T-helper 9 cell (primary cell): ENCODE measurements at regions not wholly inside any gene's neighbourhood (a gene's known extent, or its start where the extent isn't known, plus 50 kb on each side); places are given as distances from the start of the nearest gene placed in this dataset.
A peak's percentile ranks its signal among the peaks of the same experiment; 100 is the strongest.

Experiments used
- DNase-seq: peaks from one replicate; pipeline ENCODE4 v3.0.0-alpha.2; 2020

GRCh38 chr1:30400507-30400906 lies 322.9 kb downstream of the MATN1 start:
- no peak for DNase-seq

- no peak for DNase-seq
Measured at GRCh38 chr1:30399026-30399425, 324.4 kb downstream of the MATN1 start.

- no peak for DNase-seq
Measured at GRCh38 chr1:30397576-30397975, 325.8 kb downstream of the MATN1 start.

- DNase-seq: no peak
Measured at GRCh38 chr1:30395631-30396030, 327.8 kb downstream of the MATN1 start.

GRCh38 chr1:30388386-30388785 lies 335.0 kb downstream of the MATN1 start:
- no peak for DNase-seq

GRCh38 chr1:30386156-30386926 lies 337.0 kb downstream of the MATN1 start:
- DNase-seq: no peak

GRCh38 chr1:30385246-30385995 lies 338.0 kb downstream of the MATN1 start:
- DNase-seq: no peak

GRCh38 chr1:30384286-30385245 lies 338.8 kb downstream of the MATN1 start:
- no peak for DNase-seq

GRCh38 chr1:30383221-30383711 lies 340.1 kb downstream of the MATN1 start:
- DNase-seq: no peak

- DNase-seq: no peak
Measured at GRCh38 chr1:30382496-30382895, 340.9 kb downstream of the MATN1 start.

- DNase-seq: no peak
Measured at GRCh38 chr1:30381671-30382365, 341.6 kb downstream of the MATN1 start.

GRCh38 chr1:30381266-30381665 lies 342.1 kb downstream of the MATN1 start:
- no peak for DNase-seq

GRCh38 chr1:30380625-30380984 lies 342.8 kb downstream of the MATN1 start:
- DNase-seq: no peak

GRCh38 chr1:30379684-30380624 lies 343.4 kb downstream of the MATN1 start:
- peak; percentile 25 for DNase-seq

- no peak for DNase-seq
Measured at GRCh38 chr1:30378991-30379581, 344.3 kb downstream of the MATN1 start.

- no peak for DNase-seq
Measured at GRCh38 chr1:30378003-30378596, 345.3 kb downstream of the MATN1 start.

- no peak for DNase-seq
Measured at GRCh38 chr1:30377230-30378002, 346.0 kb downstream of the MATN1 start.

- no peak for DNase-seq
Measured at GRCh38 chr1:30376054-30376697, 347.2 kb downstream of the MATN1 start.

GRCh38 chr1:30375156-30375555 lies 348.2 kb downstream of the MATN1 start:
- DNase-seq: no peak
